HG03066 (cell line): ENCODE measurements at regions not wholly inside any gene's neighbourhood (a gene's known extent, or its start where the extent isn't known, plus 50 kb on each side); places are given as distances from the start of the nearest gene placed in this dataset.
"Not testable (repeated sequence)": the region's sequence is repeated elsewhere in the genome, so short reads cannot be mapped to it uniquely, and the experiment has no call there.

Experiments used
- ATAC-seq: cut with Tn5 transposase; IDR thresholded peaks from one replicate; pipeline ENCODE4 v1.9.1; 2021; ENCODE audit warnings: low read depth; ENCODE audit not compliant: unreplicated experiment

GRCh38 chr2:81136296-81136695 lies 831.7 kb upstream of the LRRTM1 start:
- ATAC-seq = no peak

- ATAC-seq = no peak
Observed at GRCh38 chr2:81097361-81097760, 792.8 kb upstream of the LRRTM1 start.

GRCh38 chr2:81093031-81093430 lies 788.5 kb upstream of the LRRTM1 start:
- ATAC-seq = no peak

GRCh38 chr2:81087646-81088045 lies 783.1 kb upstream of the LRRTM1 start:
- ATAC-seq = no peak

GRCh38 chr2:81084101-81084500 lies 779.5 kb upstream of the LRRTM1 start:
- no peak for ATAC-seq

- ATAC-seq = no peak
Observed at GRCh38 chr2:81078631-81079030, 774.1 kb upstream of the LRRTM1 start.

GRCh38 chr2:81078102-81078501 lies 773.5 kb upstream of the LRRTM1 start:
- no peak for ATAC-seq

GRCh38 chr2:81077396-81077795 lies 772.8 kb upstream of the LRRTM1 start:
- no peak for ATAC-seq

- ATAC-seq = no peak
Observed at GRCh38 chr2:81073412-81073811, 768.9 kb upstream of the LRRTM1 start.

GRCh38 chr2:81068144-81068543 lies 763.6 kb upstream of the LRRTM1 start:
- no peak for ATAC-seq

GRCh38 chr2:81061016-81061415 lies 756.5 kb upstream of the LRRTM1 start:
- no peak for ATAC-seq

GRCh38 chr2:81050580-81051095 lies 746.1 kb upstream of the LRRTM1 start:
- no peak for ATAC-seq

GRCh38 chr2:81043681-81044080 lies 739.1 kb upstream of the LRRTM1 start:
- no peak for ATAC-seq

- no peak for ATAC-seq
Observed at GRCh38 chr2:81007104-81007503, 702.6 kb upstream of the LRRTM1 start.

- no peak for ATAC-seq
Observed at GRCh38 chr2:81002906-81003305, 698.4 kb upstream of the LRRTM1 start.

GRCh38 chr2:80987466-80987865 lies 682.9 kb upstream of the LRRTM1 start:
- ATAC-seq = no peak

- no peak for ATAC-seq
Observed at GRCh38 chr2:80969900-80970299, 665.3 kb upstream of the LRRTM1 start.

- no peak for ATAC-seq
Observed at GRCh38 chr2:80968450-80968849, 663.9 kb upstream of the LRRTM1 start.

- no peak for ATAC-seq
Observed at GRCh38 chr2:80947601-80948130, 643.1 kb upstream of the LRRTM1 start.

GRCh38 chr2:80943487-80943886 lies 638.9 kb upstream of the LRRTM1 start:
- ATAC-seq = no peak

GRCh38 chr2:80942766-80943165 lies 638.2 kb upstream of the LRRTM1 start:
- ATAC-seq = no peak

- no peak for ATAC-seq
Observed at GRCh38 chr2:80938463-80938862, 633.9 kb upstream of the LRRTM1 start.

GRCh38 chr2:80931820-80932219 lies 627.3 kb upstream of the LRRTM1 start:
- not testable (repeated sequence) for ATAC-seq
